SH-SY5Y (cell line): ENCODE measurements at regions not wholly inside any gene's neighbourhood (a gene's known extent, or its start where the extent isn't known, plus 50 kb on each side); places are given as distances from the start of the nearest gene placed in this dataset.

ENCODE experiments used
- GATA2 ChIP-seq: IDR thresholded peaks from 2 replicates; pipeline ENCODE4 v1.6.1; 2011; ENCODE audit warnings: mild to moderate bottlenecking, low read depth, low read length
- GATA3 ChIP-seq: IDR thresholded peaks from 2 replicates; pipeline ENCODE4 v1.6.1; 2011; ENCODE audit warnings: low read depth, mild to moderate bottlenecking, low read length, moderate library complexity

- TF ChIP-seq GATA2 (no peak), GATA3 (no peak)
Measured at GRCh38 chr11:97033178-97033577, 643.4 kb downstream of the JRKL start.
